Fibroblast of mammary gland (primary cell): ENCODE measurements at regions not wholly inside any gene's neighbourhood (a gene's known extent, or its start where the extent isn't known, plus 50 kb on each side); places are given as distances from the start of the nearest gene placed in this dataset.

Experiments used
- DNase-seq: peaks from one replicate; pipeline ENCODE4 v3.0.0-alpha.2; 2010; ENCODE audit warnings: low read depth
- H3K4me3 ChIP-seq: 2 replicates; pipeline ENCODE4 v1.5.1; 2011; ENCODE audit warnings: low read depth, mild to moderate bottlenecking, low read length, moderate library complexity; ENCODE audit not compliant: control insufficient read depth
- CTCF ChIP-seq: conservative IDR thresholded peaks from 2 replicates; pipeline ENCODE4 v1.5.1; 2011; ENCODE audit warnings: low read depth, low read length, inconsistent platforms; ENCODE audit not compliant: control insufficient read depth, insufficient read depth

GRCh38 chr6:139426795-139427194 is 52.3 kb upstream of the CITED2 start:
- DNase-seq: no peak
- TF ChIP-seq CTCF: no peak
- no peak overlapping the region for H3K4me3 ChIP-seq

- no peak for DNase-seq
- H3K4me3 ChIP-seq: no peak overlapping the region
- TF ChIP-seq CTCF: no peak
These were observed 51.3 kb upstream of the CITED2 start for GRCh38 chr6:139425780-139426179.

- no peak overlapping the region for H3K4me3 ChIP-seq
- no peak for TF ChIP-seq CTCF
- no peak for DNase-seq
These were observed 49.7 kb upstream of the CITED2 start for GRCh38 chr6:139423971-139424667.
